Suprapubic skin (tissue), 3 donors: ENCODE measurements at regions not wholly inside any gene's neighbourhood (a gene's known extent, or its start where the extent isn't known, plus 50 kb on each side); places are given as distances from the start of the nearest gene placed in this dataset.

Experiments used
- CTCF ChIP-seq, 2 donors: fragments of 200-600 bp in 1 of 2; fragments of 450-650 bp in 1 of 2; sonication (generic) in 1 of 2; IDR thresholded peaks; one replicate each; pipeline ENCODE4 v1.5.1; 2016 to 2019; ENCODE audit warnings: antibody characterized with exemption in 2 of 2, mild to moderate bottlenecking in 1 of 2, moderate library complexity in 1 of 2
- POLR2AphosphoS5 ChIP-seq, 3 donors: sonication (generic); formaldehyde crosslinking; IDR thresholded peaks; one replicate each; pipeline ENCODE4 v1.6.1; 2017; ENCODE audit warnings: antibody characterized with exemption in 3 of 3

GRCh38 chr22:47564158-47564450 is 801.7 kb downstream of the TBC1D22A start:
- TF ChIP-seq POLR2AphosphoS5 (IDR thresholded peaks at IDR 0.05) (no peak), CTCF (IDR thresholded peaks at IDR 0.05) (no peak)
